ENCODE measurements at regions not wholly inside any gene's neighbourhood (a gene's known extent, or its start where the extent isn't known, plus 50 kb on each side); places are given as distances from the start of the nearest gene placed in this dataset.

DNA sequence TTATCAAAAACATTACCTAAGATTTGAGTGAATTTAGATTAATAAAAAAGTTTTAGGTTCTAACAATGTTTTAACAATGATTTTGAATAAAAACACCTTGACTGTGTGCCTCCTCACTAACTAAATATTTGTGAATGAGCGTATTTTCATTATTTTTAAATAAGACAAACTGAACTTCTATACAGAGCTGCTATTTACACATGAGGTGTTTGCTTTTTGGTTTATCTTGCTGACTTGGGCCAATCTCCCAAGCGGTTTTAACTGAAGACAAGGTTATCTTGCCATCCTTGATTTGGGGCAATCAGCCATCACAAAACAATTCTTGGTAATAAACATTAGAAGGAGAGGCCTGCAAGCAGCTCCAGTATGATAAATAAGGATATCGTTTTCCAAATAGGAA lies 108.2 kb upstream of the NRIP1 start:
- TF ChIP-seq, protein P1, sequence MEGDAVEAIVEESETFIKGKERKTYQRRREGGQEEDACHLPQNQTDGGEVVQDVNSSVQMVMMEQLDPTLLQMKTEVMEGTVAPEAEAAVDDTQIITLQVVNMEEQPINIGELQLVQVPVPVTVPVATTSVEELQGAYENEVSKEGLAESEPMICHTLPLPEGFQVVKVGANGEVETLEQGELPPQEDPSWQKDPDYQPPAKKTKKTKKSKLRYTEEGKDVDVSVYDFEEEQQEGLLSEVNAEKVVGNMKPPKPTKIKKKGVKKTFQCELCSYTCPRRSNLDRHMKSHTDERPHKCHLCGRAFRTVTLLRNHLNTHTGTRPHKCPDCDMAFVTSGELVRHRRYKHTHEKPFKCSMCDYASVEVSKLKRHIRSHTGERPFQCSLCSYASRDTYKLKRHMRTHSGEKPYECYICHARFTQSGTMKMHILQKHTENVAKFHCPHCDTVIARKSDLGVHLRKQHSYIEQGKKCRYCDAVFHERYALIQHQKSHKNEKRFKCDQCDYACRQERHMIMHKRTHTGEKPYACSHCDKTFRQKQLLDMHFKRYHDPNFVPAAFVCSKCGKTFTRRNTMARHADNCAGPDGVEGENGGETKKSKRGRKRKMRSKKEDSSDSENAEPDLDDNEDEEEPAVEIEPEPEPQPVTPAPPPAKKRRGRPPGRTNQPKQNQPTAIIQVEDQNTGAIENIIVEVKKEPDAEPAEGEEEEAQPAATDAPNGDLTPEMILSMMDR (IDR thresholded peaks at IDR 0.05; ENCODE audit: insufficient read depth, low read depth, low read length): no peak
- no peak for TF ChIP-seq EZH2 (IDR thresholded peaks at IDR 0.05; ENCODE audit: insufficient read depth, low read length)

Measured in astrocyte (in vitro differentiated cells and primary cell).